CD4-positive, alpha-beta T cell treated with Interleukin-12 subunit alpha and Interleukin-12 subunit beta, for 1 hour (primary cell): ENCODE measurements at regions not wholly inside any gene's neighbourhood (a gene's known extent, or its start where the extent isn't known, plus 50 kb on each side); places are given as distances from the start of the nearest gene placed in this dataset.

ENCODE experiments used
- DNase-seq: peaks from one replicate; pipeline ENCODE4 v3.0.0-alpha.2; 2020

GRCh38 chr1:90122654-90123340 is 127.9 kb downstream of the ZNF326 start:
- DNase-seq, result no peak

- DNase-seq, result peak; percentile 19
Measured at GRCh38 chr1:90114521-90115141, 119.7 kb downstream of the ZNF326 start.

- DNase-seq, result no peak
Measured at GRCh38 chr1:90107990-90108389, 113.1 kb downstream of the ZNF326 start.

GRCh38 chr1:90106311-90106710 is 111.4 kb downstream of the ZNF326 start:
- DNase-seq, result no peak

GRCh38 chr1:90104941-90105538 is 110.1 kb downstream of the ZNF326 start:
- DNase-seq, result no peak

GRCh38 chr1:90100566-90100965 is 105.7 kb downstream of the ZNF326 start:
- DNase-seq, result no peak

GRCh38 chr1:90092441-90092840 is 97.5 kb downstream of the ZNF326 start:
- no peak for DNase-seq
